Fibroblast of lung (primary cell): ENCODE measurements at regions not wholly inside any gene's neighbourhood (a gene's known extent, or its start where the extent isn't known, plus 50 kb on each side); places are given as distances from the start of the nearest gene placed in this dataset.

Experiments used
- CTCF ChIP-seq, 2 donors: IDR thresholded peaks in 1 of 2; conservative IDR thresholded peaks in 1 of 2; 1 replicate in 1 of 2; 2 replicates in 1 of 2; pipeline ENCODE4 v1.5.1; 2011 to 2012; ENCODE audit warnings: low read length in 2 of 2, control low read depth in 1 of 2, inconsistent platforms in 1 of 2, low read depth in 1 of 2, mild to moderate bottlenecking in 1 of 2
- EZH2 ChIP-seq: IDR thresholded peaks from 2 replicates; pipeline ENCODE4 v1.5.1; 2012; ENCODE audit warnings: low read length, control low read depth, mild to moderate bottlenecking; ENCODE audit errors: missing control alignments

DNA sequence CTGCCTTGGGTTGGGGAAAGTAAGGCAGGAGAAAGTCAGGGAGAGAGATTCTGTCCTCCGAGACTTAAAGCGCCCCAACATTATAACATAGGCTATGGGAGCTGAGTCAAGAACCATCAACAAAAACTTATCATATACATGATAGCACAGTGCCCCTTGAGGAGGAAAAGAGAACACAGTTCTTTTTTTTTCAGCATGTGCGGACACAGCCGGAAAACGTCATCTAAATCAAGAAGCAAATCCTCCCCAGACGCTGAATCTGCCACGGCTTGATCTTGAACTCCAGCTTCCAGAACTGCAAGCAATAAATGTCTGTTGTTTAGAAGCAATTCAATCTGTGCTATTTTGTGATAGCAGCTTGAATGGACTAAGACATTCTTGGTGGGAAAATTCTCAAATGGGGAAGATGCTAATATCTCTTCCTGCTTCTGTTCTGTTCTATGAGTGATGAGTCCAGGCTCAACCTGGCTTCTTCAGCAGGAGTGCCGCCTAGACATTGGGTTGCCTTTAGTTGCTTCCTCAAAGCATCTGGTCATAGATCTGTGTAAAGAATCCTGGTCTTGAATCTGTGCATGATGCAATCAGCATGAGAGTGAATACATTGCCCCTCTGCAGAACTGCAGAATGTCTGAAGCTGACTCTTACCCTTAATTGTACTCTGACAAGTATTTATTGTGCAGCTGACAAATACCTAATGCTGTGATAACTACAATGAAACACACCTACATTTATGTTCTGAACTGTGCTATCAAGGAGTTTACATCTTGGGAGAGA, 549.8 kb upstream of the PRKX start:
- TF ChIP-seq CTCF (conservative IDR thresholded peaks at IDR 0.05 in 1 of 2, IDR thresholded peaks at IDR 0.05 in 1 of 2; ENCODE audit: low read depth in 1 of 2, low read length in 2 of 2) (no peak), EZH2 (no peak)
